Endothelial cell (in vitro differentiated cells): ENCODE measurements at regions not wholly inside any gene's neighbourhood (a gene's known extent, or its start where the extent isn't known, plus 50 kb on each side); places are given as distances from the start of the nearest gene placed in this dataset.
A peak's percentile ranks its signal among the peaks of the same experiment; 100 is the strongest.
"Not testable (repeated sequence)": the region's sequence is repeated elsewhere in the genome, so short reads cannot be mapped to it uniquely, and the experiment has no call there.

Experiments
- DNase-seq: peaks from one replicate; pipeline ENCODE4 v3.0.0; 2021; ENCODE audit warnings: low spot score
- H3K27ac Mint-ChIP-seq: one replicate; pipeline ENCODE4 v1.8.0; 2021; ENCODE audit warnings: mixed read lengths, inconsistent platforms; ENCODE audit not compliant: unreplicated experiment
- H3K27me3 Mint-ChIP-seq: one replicate; pipeline ENCODE4 v1.8.0; 2021; ENCODE audit warnings: mild to moderate bottlenecking, moderate library complexity, mixed read lengths, inconsistent platforms; ENCODE audit not compliant: unreplicated experiment
- H3K36me3 Mint-ChIP-seq: one replicate; pipeline ENCODE4 v1.8.0; 2021; ENCODE audit warnings: mild to moderate bottlenecking, low read depth, mixed read lengths, inconsistent platforms; ENCODE audit not compliant: unreplicated experiment
- H3K4me1 Mint-ChIP-seq: one replicate; pipeline ENCODE4 v1.8.0; 2021; ENCODE audit warnings: mild to moderate bottlenecking, mixed read lengths, inconsistent platforms; ENCODE audit not compliant: unreplicated experiment
- H3K4me3 Mint-ChIP-seq: one replicate; pipeline ENCODE4 v1.8.0; 2021; ENCODE audit warnings: mild to moderate bottlenecking, mixed read lengths, inconsistent platforms; ENCODE audit not compliant: unreplicated experiment
- H3K9me3 Mint-ChIP-seq: one replicate; pipeline ENCODE4 v1.8.0; 2021; ENCODE audit warnings: mixed read lengths, inconsistent platforms; ENCODE audit not compliant: unreplicated experiment
- TF ChIP-seq, protein P1 (sequence below): fragments of 200-600 bp; sonication (generic); IDR thresholded peaks from one replicate; pipeline ENCODE4 v1.5.0; 2021; ENCODE audit warnings: antibody characterized with exemption; ENCODE audit not compliant: unreplicated experiment

DNA sequence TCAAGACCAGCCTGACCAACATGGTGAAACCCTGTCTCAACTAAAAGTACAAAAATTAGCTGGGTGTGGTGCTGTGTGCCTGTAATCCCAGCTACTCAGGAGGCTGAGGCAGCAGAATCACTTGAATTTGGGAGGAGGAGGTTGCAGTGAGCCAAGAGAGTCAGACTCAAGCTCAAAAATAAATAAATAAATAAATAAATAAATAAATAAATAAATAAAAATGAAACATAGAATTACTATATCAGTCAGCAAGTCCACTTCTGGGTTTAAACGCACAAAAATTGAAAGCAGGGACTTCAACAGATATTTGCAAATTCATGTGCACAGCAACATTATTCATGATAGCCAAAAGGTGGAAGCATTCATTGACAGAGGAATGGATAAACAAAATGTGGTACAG lies 875.2 kb upstream of the ALG10B start:
- not testable (repeated sequence) for DNase-seq, H3K4me3 Mint-ChIP-seq

DNA sequence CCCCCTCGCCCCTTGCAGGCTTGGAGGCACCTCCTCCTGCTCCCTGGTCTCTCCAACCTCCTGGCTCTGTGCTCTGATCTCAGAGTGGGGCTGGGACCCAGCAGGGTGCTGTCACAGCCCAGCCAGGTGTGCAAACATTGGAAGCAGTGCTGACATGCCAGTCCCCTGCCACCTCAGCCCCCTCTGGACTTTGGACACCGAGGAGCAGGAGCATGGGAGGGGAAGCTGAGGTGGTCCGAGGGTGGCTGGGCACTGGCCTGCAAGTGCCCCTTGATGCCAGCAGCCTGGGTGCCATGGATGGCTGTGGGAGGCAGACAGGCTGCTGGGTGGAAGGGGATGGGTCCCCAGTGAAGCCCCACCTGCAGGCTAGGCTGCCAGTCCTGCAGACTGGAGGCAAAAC lies 860.9 kb upstream of the ALG10B start:
- not testable (repeated sequence) for DNase-seq, H3K27ac Mint-ChIP-seq, H3K36me3 Mint-ChIP-seq, H3K27me3 Mint-ChIP-seq, H3K4me1 Mint-ChIP-seq, H3K4me3 Mint-ChIP-seq
- H3K9me3 Mint-ChIP-seq: peaks cover 18% of the 10 kb centered on the region

More for the DNA sequence above, 875.2 kb upstream of the ALG10B start:
- not testable (repeated sequence) for H3K27me3 Mint-ChIP-seq, H3K4me1 Mint-ChIP-seq, H3K36me3 Mint-ChIP-seq, H3K27ac Mint-ChIP-seq
- peaks cover 17% of the 10 kb centered on the region for H3K9me3 Mint-ChIP-seq

DNA sequence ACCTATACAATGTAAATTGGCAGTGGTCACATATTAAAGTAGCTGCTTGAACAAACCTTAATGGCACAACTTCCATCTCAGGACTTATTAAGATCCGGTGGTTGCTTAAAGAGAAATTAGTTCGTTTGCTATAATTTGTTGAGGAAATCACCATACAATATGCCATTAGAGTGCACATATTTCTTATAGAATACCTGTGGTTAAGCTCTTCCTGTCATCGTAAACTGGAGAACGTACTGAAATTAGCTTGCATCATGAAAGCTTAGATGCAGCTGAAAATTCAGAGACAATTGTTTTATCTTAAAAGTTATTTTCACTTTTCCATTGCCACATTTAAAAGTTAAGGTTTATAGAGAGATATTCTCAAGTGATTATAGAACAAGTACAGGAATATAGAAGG lies 818.6 kb upstream of the ALG10B start:
- H3K36me3 Mint-ChIP-seq: not testable (repeated sequence)

DNA sequence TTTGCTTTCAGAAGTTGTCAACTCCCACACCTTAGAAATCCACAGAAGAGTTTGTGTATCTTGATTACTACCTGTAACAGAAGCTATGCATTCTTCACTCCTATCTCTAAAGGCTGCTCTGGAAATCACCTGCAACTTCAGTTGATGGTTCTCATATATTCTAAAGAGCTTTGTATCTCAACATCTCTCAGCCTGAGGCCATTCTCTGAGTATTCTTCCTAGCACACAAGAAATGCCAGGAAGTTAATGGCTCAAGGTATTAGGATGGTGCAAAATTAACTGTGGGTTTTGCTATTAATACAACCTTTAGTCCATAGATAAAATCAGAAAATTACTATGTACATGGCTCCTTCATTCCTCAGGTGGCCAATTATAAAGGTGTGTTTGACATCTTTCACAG lies 806.3 kb upstream of the ALG10B start:
- not testable (repeated sequence) for H3K4me1 Mint-ChIP-seq, H3K27me3 Mint-ChIP-seq, H3K36me3 Mint-ChIP-seq, H3K9me3 Mint-ChIP-seq, H3K27ac Mint-ChIP-seq, DNase-seq, H3K4me3 Mint-ChIP-seq

More for the DNA sequence above, 818.6 kb upstream of the ALG10B start:
- not testable (repeated sequence) for DNase-seq, H3K4me3 Mint-ChIP-seq, H3K27me3 Mint-ChIP-seq, H3K27ac Mint-ChIP-seq, H3K9me3 Mint-ChIP-seq, H3K4me1 Mint-ChIP-seq

DNA sequence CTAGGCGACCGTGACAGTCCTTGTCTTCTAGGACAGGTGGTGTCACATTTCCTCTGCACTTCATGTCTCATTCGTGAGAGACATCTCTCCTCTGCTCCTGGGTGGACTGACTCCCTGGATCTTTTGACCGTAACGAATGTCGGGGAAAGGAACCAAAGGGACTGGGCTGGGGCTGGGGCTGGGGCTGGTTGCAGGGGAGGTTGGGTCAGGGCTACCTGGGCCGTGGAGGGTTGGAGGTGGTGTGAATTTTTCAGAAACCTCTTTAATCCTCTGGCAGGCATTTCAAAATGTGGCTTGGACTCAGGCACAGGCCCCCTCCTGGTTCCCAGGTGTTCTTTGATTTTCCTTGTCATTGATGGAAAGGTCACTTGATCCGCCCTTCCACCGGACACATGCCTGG lies 776.0 kb upstream of the ALG10B start:
- peaks cover 25% of the 10 kb centered on the region for H3K27me3 Mint-ChIP-seq
- H3K9me3 Mint-ChIP-seq: peaks cover 34% of the 10 kb centered on the region
- not testable (repeated sequence) for H3K27ac Mint-ChIP-seq, H3K4me3 Mint-ChIP-seq, H3K4me1 Mint-ChIP-seq, DNase-seq
- peaks cover 22% of the 10 kb centered on the region for H3K36me3 Mint-ChIP-seq

DNA sequence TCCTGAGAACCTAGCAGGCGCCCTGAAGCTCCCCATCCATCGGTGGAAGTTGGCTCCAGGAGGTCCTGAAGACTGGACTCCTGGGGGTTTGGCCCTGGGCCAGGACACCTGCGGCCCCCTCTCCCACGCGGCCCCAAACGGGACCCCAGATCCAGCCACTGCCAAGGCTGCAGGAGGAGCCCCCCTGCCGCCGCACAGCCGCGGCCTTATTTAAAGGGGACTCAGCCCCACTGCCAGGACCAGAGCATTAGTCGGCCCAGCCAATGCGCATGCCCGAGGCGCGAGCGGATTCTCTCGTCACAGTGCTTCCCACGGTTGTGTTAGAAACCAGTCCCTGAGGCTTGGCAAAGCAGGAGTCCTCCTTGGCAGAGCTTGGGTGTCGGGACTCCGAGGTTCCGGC lies 775.2 kb upstream of the ALG10B start:
- Mint-ChIP-seq H3K27me3 (peaks cover 26% of the 10 kb centered on the region), H3K36me3 (peaks cover 21% of the 10 kb centered on the region), H3K4me1 (no peaks in the 10 kb centered on the region), H3K9me3 (peaks cover 41% of the 10 kb centered on the region), H3K4me3 (no peak overlapping the region), H3K27ac (no peak overlapping the region)
- no peak for DNase-seq
- TF ChIP-seq, protein P1, sequence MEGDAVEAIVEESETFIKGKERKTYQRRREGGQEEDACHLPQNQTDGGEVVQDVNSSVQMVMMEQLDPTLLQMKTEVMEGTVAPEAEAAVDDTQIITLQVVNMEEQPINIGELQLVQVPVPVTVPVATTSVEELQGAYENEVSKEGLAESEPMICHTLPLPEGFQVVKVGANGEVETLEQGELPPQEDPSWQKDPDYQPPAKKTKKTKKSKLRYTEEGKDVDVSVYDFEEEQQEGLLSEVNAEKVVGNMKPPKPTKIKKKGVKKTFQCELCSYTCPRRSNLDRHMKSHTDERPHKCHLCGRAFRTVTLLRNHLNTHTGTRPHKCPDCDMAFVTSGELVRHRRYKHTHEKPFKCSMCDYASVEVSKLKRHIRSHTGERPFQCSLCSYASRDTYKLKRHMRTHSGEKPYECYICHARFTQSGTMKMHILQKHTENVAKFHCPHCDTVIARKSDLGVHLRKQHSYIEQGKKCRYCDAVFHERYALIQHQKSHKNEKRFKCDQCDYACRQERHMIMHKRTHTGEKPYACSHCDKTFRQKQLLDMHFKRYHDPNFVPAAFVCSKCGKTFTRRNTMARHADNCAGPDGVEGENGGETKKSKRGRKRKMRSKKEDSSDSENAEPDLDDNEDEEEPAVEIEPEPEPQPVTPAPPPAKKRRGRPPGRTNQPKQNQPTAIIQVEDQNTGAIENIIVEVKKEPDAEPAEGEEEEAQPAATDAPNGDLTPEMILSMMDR: no peak

DNA sequence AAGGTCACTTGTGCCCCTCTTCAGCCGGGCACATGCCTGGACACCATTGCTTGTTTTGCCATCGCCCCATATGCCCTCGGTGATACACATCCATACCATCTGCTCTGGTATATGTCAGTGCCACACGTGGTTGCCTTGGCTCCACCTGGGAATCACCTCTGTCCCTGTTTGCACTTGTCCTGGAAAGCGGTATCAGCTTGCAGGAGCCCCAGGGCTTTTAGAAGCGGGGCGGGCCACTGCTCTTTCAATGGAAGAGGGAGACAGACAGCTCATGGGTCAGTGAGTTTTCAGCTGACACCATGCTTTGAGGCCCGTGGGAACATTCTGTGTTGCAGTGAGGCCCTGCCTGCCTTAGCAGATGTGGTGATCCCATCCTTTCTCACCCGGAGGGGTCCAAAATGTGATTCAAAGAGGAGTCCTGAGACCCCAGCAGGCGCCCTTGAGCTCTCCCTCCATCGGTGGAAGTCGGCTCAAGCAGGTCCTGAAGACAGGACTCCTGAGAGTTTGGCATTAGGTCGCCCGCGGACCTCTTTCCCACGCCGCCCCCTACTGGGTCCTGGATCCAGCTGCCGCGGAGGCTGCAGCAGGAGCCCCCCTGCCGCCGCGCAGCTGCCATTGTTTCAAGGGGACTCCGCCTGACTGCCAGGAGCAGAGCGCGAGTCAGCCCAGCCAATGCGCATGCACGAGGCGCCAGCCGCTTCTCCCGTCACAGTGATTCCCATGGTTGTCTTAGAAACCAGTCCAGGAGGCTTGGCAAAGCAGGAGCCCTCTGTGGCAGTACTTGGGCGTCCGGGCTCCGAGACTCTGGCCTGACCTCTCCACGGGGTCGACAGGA lies 773.2 kb upstream of the ALG10B start:
- Mint-ChIP-seq H3K27me3 (peaks cover 32% of the 10 kb centered on the region), H3K36me3 (peaks cover 21% of the 10 kb centered on the region), H3K4me1 (no peaks in the 10 kb centered on the region), H3K9me3 (peaks cover 46% of the 10 kb centered on the region), H3K27ac (no peak overlapping the region), H3K4me3 (peak overlapping the region; percentile 78)
- TF ChIP-seq, protein P1: no peak
- DNase-seq: no peak
